Glutamatergic neuron (in vitro differentiated cells): ENCODE measurements at regions not wholly inside any gene's neighbourhood (a gene's known extent, or its start where the extent isn't known, plus 50 kb on each side); places are given as distances from the start of the nearest gene placed in this dataset.
"Not testable (repeated sequence)": the region's sequence is repeated elsewhere in the genome, so short reads cannot be mapped to it uniquely, and the experiment has no call there.

Experiments
- DNase-seq: peaks from one replicate; pipeline ENCODE4 v3.0.0; 2022
- H3K27ac Mint-ChIP-seq: one replicate; pipeline ENCODE4 v1.8.0; 2020; ENCODE audit warnings: mild to moderate bottlenecking, mixed read lengths, inconsistent platforms; ENCODE audit not compliant: unreplicated experiment
- H3K27me3 Mint-ChIP-seq: one replicate; pipeline ENCODE4 v1.8.0; 2020; ENCODE audit warnings: mild to moderate bottlenecking, moderate library complexity, mixed read lengths, inconsistent platforms; ENCODE audit not compliant: unreplicated experiment
- H3K36me3 Mint-ChIP-seq: one replicate; pipeline ENCODE4 v1.8.0; 2020; ENCODE audit warnings: mild to moderate bottlenecking, mixed read lengths, inconsistent platforms; ENCODE audit not compliant: unreplicated experiment
- H3K4me1 Mint-ChIP-seq: one replicate; pipeline ENCODE4 v1.8.0; 2020; ENCODE audit warnings: mild to moderate bottlenecking, low read depth, mixed read lengths, inconsistent platforms; ENCODE audit not compliant: unreplicated experiment
- H3K4me3 Mint-ChIP-seq: one replicate; pipeline ENCODE4 v1.8.0; 2020; ENCODE audit warnings: mild to moderate bottlenecking, mixed read lengths, inconsistent platforms; ENCODE audit not compliant: unreplicated experiment
- H3K9me3 Mint-ChIP-seq: one replicate; pipeline ENCODE4 v1.8.0; 2020; ENCODE audit warnings: mild to moderate bottlenecking, moderate library complexity, mixed read lengths, inconsistent platforms; ENCODE audit not compliant: unreplicated experiment

DNA sequence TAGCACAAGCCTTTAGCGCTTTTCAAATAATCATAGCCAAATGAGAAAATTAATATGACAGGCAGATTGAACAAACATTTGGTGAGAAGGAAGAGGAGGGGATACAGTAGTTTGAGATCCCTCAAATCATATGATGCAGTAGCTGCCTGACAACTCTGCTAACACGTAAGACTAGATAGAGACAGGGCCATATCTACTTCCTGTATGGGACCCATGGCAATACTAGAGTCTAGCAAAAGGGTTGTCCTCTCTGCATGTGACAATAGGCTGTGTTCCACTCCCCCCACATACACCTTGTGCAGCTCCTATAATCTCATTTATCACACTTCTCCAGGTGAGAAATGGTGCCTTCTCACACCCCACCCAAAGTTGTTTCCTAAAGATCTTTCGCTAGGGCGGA lies 134.2 kb upstream of the NBPF9 start:
- not testable (repeated sequence) for H3K27ac Mint-ChIP-seq, H3K36me3 Mint-ChIP-seq, DNase-seq, H3K27me3 Mint-ChIP-seq, H3K4me3 Mint-ChIP-seq, H3K4me1 Mint-ChIP-seq, H3K9me3 Mint-ChIP-seq

DNA sequence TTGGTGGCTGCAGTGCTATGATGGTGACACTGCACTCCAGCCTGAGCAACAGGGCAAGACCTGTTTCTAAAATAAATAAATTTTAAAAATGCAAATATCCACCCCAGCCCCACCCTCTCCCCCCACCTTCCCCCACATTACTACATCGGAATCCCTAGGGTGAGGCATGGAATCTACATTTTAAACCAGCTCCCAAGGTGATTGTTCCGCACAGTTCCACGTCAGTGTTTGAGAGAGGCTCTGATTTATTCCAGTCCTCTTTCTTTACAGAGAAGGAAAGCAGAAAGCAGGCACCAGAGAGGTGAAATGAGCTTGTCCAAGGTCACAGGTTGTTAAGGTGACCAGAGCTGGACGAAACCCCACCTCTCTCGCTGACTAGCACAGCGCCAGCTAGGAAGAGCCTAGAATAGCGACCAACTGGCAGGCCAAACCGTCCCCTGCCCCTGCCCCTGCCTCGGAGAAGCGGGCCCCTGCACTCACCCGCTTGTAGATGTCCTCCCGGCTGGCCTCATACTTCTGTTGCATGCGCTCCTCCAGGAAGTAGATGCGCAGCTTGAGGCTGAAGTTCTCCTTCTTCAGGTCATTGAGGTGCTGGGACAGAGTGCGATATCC lies 136.7 kb upstream of the NBPF9 start:
- not testable (repeated sequence) for H3K27ac Mint-ChIP-seq, H3K4me1 Mint-ChIP-seq, DNase-seq, H3K36me3 Mint-ChIP-seq, H3K9me3 Mint-ChIP-seq, H3K27me3 Mint-ChIP-seq, H3K4me3 Mint-ChIP-seq

GRCh38 chr1:149240530-149240929 lies 137.2 kb upstream of the NBPF9 start:
- H3K4me3 Mint-ChIP-seq, H3K27me3 Mint-ChIP-seq, H3K4me1 Mint-ChIP-seq, H3K36me3 Mint-ChIP-seq, DNase-seq, H3K9me3 Mint-ChIP-seq, H3K27ac Mint-ChIP-seq: not testable (repeated sequence)

DNA sequence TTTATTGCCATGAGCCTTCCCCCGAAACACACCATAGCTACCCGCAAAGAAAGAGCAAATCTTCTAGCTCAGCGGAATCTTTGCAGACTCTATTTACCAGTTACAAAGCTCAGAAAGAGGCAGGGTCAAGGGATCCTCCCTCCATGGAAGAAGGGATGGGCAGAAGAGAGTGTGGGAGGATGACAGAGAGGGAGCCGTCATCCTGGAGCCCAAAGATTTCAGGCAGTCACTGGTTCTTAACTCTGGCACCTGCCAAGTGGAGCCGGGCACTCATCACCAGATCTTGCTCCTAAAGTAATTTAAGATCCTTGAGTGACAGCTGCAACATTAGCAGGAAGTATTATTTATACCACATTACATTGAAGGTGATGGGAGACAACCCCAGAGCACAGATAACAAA lies 137.9 kb upstream of the NBPF9 start:
- H3K4me3 Mint-ChIP-seq, H3K27me3 Mint-ChIP-seq, H3K27ac Mint-ChIP-seq, H3K9me3 Mint-ChIP-seq, H3K36me3 Mint-ChIP-seq, DNase-seq, H3K4me1 Mint-ChIP-seq: not testable (repeated sequence)

DNA sequence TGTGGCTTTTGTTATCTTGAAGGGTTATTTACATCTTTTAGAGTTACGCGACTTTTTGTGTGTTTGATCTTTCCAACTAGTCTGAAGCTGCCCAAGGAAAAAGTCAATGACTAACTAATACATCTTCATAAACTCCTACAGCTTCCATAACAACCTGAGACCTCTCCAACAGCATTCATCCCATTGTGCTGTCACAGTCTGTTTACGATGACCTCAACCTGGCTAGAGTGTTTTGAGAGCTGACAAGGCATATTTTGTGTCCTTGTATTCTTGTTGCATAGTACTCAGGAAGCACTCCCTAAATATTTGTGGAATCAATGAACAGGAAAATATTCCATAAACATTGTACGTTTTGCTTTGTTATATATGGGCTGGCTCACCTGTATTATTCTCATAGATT lies 140.2 kb upstream of the NBPF9 start:
- H3K27me3 Mint-ChIP-seq, H3K9me3 Mint-ChIP-seq, H3K4me1 Mint-ChIP-seq: not testable (repeated sequence)

GRCh38 chr1:149244621-149245020 lies 141.3 kb upstream of the NBPF9 start:
- H3K27ac Mint-ChIP-seq, DNase-seq, H3K4me3 Mint-ChIP-seq, H3K9me3 Mint-ChIP-seq, H3K36me3 Mint-ChIP-seq, H3K27me3 Mint-ChIP-seq, H3K4me1 Mint-ChIP-seq: not testable (repeated sequence)

More for the DNA sequence above, 140.2 kb upstream of the NBPF9 start:
- H3K36me3 Mint-ChIP-seq, H3K4me3 Mint-ChIP-seq, H3K27ac Mint-ChIP-seq, DNase-seq: not testable (repeated sequence)

GRCh38 chr1:149246212-149246611 lies 142.9 kb upstream of the NBPF9 start:
- not testable (repeated sequence) for H3K36me3 Mint-ChIP-seq, H3K9me3 Mint-ChIP-seq, DNase-seq, H3K27ac Mint-ChIP-seq, H3K4me3 Mint-ChIP-seq, H3K4me1 Mint-ChIP-seq, H3K27me3 Mint-ChIP-seq

DNA sequence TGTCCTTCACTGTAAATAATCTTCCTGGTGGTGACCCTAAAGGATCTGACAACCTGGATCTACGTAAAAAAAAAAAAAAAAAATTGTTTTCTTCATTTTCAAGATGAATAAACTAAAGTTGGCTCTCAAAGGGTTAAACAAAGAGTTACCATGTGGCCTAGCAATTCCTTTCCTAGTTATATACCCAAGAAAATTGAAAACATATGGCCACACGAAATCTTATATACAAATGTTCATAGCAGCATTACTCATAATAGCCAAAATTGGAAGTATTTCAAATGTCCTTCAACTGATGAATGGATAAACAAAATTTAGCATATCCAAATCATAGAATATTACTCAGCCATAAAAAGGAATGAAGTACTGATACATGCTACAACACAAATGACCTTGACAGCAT lies 145.3 kb upstream of the NBPF9 start:
- not testable (repeated sequence) for H3K4me1 Mint-ChIP-seq, H3K27ac Mint-ChIP-seq, H3K9me3 Mint-ChIP-seq, H3K4me3 Mint-ChIP-seq, DNase-seq, H3K27me3 Mint-ChIP-seq, H3K36me3 Mint-ChIP-seq

DNA sequence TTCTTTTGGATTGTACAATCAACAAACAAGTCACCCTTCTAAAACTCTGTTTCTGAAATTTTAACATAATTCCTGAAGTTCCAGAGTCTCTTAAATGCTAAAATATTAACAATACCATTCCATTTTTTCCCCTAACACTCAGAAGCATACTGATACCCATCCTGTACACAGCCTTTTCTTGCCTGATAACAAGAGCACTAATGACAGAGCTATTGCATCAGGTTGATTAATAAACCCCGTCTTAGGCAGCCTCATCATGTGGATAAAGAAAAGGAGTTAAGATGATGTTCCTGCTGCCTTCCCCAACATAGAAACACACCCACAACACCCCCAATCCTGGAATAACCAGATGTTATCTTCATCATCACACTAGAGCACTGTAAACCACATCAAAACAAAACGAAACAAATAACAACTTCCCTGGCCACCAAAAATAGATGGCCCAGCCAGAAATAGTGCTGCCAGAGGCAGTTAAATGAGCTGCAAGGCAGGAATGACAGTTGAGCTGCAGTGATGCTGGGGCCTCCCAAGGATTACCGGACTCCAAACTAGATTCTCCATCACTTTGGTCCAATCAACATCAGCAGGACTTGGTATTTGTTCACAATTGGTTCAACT lies 146.6 kb upstream of the NBPF9 start:
- H3K27me3 Mint-ChIP-seq, H3K27ac Mint-ChIP-seq, H3K9me3 Mint-ChIP-seq, DNase-seq, H3K36me3 Mint-ChIP-seq, H3K4me1 Mint-ChIP-seq, H3K4me3 Mint-ChIP-seq: not testable (repeated sequence)

DNA sequence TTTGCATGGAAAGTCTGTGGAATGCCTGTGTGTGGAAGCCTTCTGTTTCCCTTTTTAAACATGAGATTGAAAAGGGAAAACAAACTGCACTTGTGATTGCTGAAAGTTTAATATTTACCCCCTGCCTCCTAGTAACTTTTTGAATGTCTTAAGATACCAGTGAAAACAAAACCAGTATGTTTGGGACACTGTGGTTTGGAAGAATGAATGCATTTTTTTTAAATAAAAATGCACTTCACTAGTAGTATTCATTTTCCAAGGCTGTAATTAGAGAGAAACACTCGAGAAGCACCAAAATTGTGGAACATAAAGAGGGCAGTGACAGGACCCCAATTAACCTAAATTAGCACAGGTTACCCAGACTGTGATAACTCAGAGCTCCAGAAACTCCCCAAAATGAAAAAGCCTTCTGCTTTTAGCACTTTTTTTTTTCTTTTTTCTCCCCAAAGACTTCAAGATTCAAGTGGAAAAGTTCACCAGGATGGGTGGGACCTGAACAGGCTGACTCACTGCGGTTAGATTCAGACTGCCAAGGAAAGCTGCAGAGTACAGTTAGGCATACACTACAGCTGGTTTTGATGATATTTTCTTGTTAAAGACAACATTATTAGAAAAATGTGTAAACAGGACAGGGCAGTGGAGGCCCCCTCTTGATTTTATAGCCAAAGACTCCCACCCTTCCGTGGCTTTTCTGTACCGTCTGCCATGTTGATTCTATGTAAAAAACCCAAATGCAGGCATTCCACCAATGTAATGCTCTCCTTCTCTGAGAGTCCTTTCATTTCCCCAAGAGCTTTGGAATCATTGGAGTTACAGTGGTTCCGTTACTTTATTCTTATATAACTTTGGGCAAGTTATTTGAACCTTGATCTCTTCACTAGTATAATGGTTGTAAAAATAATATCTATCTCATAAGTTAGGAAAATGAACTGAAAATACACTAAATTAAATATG lies 151.8 kb upstream of the NBPF9 start:
- H3K4me3 Mint-ChIP-seq, H3K36me3 Mint-ChIP-seq, H3K27ac Mint-ChIP-seq, DNase-seq, H3K27me3 Mint-ChIP-seq, H3K4me1 Mint-ChIP-seq, H3K9me3 Mint-ChIP-seq: not testable (repeated sequence)

DNA sequence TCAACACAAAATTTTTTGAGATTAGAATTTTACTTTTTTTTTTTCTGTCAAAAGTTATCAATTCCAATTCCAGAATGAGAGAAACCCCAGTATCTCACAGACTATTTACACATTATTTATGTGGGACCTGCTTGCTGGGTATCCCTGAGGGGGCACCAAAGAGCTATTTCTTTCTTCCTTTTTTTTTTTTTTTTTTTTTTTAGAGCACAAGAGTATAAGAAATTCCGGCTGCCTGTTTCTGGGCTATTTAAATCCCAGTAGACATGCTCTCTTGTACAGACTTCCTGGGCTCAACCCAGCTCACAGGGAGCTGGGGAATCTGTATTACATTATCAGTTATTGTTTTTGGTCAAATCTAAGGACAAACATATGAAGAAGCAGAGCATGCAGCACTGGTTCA lies 156.9 kb upstream of the NBPF9 start:
- H3K9me3 Mint-ChIP-seq, H3K36me3 Mint-ChIP-seq, H3K27me3 Mint-ChIP-seq, H3K27ac Mint-ChIP-seq, DNase-seq, H3K4me3 Mint-ChIP-seq, H3K4me1 Mint-ChIP-seq: not testable (repeated sequence)

GRCh38 chr1:149260736-149261340 lies 157.5 kb upstream of the NBPF9 start:
- DNase-seq, H3K4me3 Mint-ChIP-seq, H3K27ac Mint-ChIP-seq, H3K27me3 Mint-ChIP-seq, H3K9me3 Mint-ChIP-seq, H3K36me3 Mint-ChIP-seq, H3K4me1 Mint-ChIP-seq: not testable (repeated sequence)
